ENCODE measurements at regions not wholly inside any gene's neighbourhood (a gene's known extent, or its start where the extent isn't known, plus 50 kb on each side); places are given as distances from the start of the nearest gene placed in this dataset.

- Histone ChIP-seq H3K27ac (no peak overlapping the region), H3K4me3 (no peak overlapping the region), H3K9me3 (no peaks in the 10 kb centered on the region), H3K4me1 (no peaks in the 10 kb centered on the region), H3K36me3 (no peaks in the 10 kb centered on the region), H3K27me3 (no peaks in the 10 kb centered on the region)
- TF ChIP-seq CTCF (IDR thresholded peaks at IDR 0.05) = no peak
- TF ChIP-seq POLR2A (IDR thresholded peaks at IDR 0.05) = no peak
- no peak for DNase-seq
- WGBS, 2 donors = 52 to 70% methylated on average over 3 to 4 of the region's 4 CpGs
- intact Hi-C loops (cut with DNase I) = no loop called here
These were observed 586.3 kb upstream of the LMCD1 start for GRCh38 chr3:7915356-7915755.

GRCh38 chr3:7917443-7918151 lies 584.0 kb upstream of the LMCD1 start:
- Histone ChIP-seq H3K9me3 (no peaks in the 10 kb centered on the region), H3K4me1 (no peaks in the 10 kb centered on the region), H3K27me3 (no peaks in the 10 kb centered on the region), H3K4me3 (no peak overlapping the region), H3K36me3 (no peaks in the 10 kb centered on the region), H3K27ac (no peak overlapping the region)
- 48 to 78% methylated on average over 4 of the region's 4 CpGs for WGBS, 2 donors
- DNase-seq = no peak
- intact Hi-C loops (cut with DNase I) = no loop called here
- TF ChIP-seq CTCF (IDR thresholded peaks at IDR 0.05) (no peak), POLR2A (IDR thresholded peaks at IDR 0.05) (no peak)

GRCh38 chr3:7920211-7920610 lies 581.4 kb upstream of the LMCD1 start:
- H3K9me3 ChIP-seq = no peaks in the 10 kb centered on the region
- no peaks in the 10 kb centered on the region for H3K27me3 ChIP-seq
- 65 to 70% methylated on average over 3 to 6 of the region's 6 CpGs for WGBS, 2 donors
- no peaks in the 10 kb centered on the region for H3K4me1 ChIP-seq
- intact Hi-C loops (cut with DNase I) = no loop called here
- no peak overlapping the region for H3K4me3 ChIP-seq
- no peak overlapping the region for H3K27ac ChIP-seq
- no peaks in the 10 kb centered on the region for H3K36me3 ChIP-seq
- TF ChIP-seq CTCF (IDR thresholded peaks at IDR 0.05) (no peak), POLR2A (IDR thresholded peaks at IDR 0.05) (no peak)
- no peak for DNase-seq

GRCh38 chr3:7924228-7924627 lies 577.4 kb upstream of the LMCD1 start:
- Histone ChIP-seq H3K9me3 (no peaks in the 10 kb centered on the region), H3K36me3 (no peaks in the 10 kb centered on the region), H3K27ac (no peak overlapping the region), H3K27me3 (no peaks in the 10 kb centered on the region), H3K4me1 (no peaks in the 10 kb centered on the region), H3K4me3 (no peak overlapping the region)
- no peak for DNase-seq
- intact Hi-C loops (cut with DNase I) = no loop called here
- 67 to 81% methylated on average over 2 of the region's 2 CpGs for WGBS, 2 donors
- TF ChIP-seq POLR2A (IDR thresholded peaks at IDR 0.05) (no peak), CTCF (IDR thresholded peaks at IDR 0.05) (no peak)

- Histone ChIP-seq H3K4me1 (no peaks in the 10 kb centered on the region), H3K9me3 (no peaks in the 10 kb centered on the region), H3K27ac (no peak overlapping the region), H3K36me3 (no peaks in the 10 kb centered on the region), H3K4me3 (no peak overlapping the region), H3K27me3 (no peaks in the 10 kb centered on the region)
- intact Hi-C loops (cut with DNase I) = no loop called here
- 39 to 48% methylated on average over 1 of the region's 1 CpG for WGBS, 2 donors
- DNase-seq = no peak
- TF ChIP-seq POLR2A (IDR thresholded peaks at IDR 0.05) = no peak
- no peak for TF ChIP-seq CTCF (IDR thresholded peaks at IDR 0.05)
These were observed 574.6 kb upstream of the LMCD1 start for GRCh38 chr3:7927015-7927414.
